ENCODE measurements at regions not wholly inside any gene's neighbourhood (a gene's known extent, or its start where the extent isn't known, plus 50 kb on each side); places are given as distances from the start of the nearest gene placed in this dataset.

DNA sequence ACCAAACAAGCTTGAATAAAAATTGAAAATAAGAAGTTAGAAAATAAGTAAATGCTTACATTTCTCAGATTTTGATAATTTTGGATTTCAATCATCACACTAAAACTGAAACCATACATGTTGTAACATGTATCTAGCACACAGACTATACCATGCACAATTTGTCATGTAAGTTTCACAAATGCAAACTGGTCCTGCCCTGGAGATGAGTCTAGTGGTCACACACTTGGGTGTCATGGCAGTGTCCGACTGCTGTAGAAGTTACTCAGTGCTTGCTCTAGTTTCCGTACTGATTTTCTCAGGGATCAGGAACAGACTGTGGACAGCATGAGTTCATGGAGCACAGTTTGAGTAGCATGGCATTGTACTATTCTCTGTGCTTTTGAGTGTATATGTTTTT lies 182.9 kb upstream of the RMP24 start:
- Histone ChIP-seq H3K27ac (ENCODE audit: extremely low read depth, low read depth, low read length) (no peak overlapping the region), H3K4me3 (ENCODE audit: low read depth, low read length) (no peak overlapping the region), H3K4me1 (ENCODE audit: control insufficient read depth, insufficient read depth, low read length) (no peaks in the 10 kb centered on the region), H3K36me3 (ENCODE audit: control insufficient read depth in 2 of 2, insufficient read depth in 1 of 2, low read length in 2 of 2) (no peaks in the 10 kb centered on the region), H3K9me3 (ENCODE audit: control insufficient read depth, insufficient read depth, low read depth, low read length) (no peaks in the 10 kb centered on the region)
- CTCF ChIA-PET, result interaction anchor here (0.6 to 1.6 kb wide), 3 partner anchors 12 to 556 kb away, joined by 3 to 7 read pairs (median 3); no protein-coding TSS in a partner anchor
- TF ChIP-seq, protein P1, sequence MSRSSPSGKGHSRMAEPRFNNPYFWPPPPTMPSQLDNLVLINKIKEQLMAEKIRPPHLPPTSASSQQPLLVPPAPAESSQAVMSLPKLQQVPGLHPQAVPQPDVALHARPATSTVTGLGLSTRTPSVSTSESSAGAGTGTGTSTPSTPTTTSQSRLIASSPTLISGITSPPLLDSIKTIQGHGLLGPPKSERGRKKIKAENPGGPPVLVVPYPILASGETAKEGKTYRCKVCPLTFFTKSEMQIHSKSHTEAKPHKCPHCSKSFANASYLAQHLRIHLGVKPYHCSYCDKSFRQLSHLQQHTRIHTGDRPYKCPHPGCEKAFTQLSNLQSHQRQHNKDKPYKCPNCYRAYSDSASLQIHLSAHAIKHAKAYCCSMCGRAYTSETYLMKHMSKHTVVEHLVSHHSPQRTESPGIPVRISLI (tag by site-specific recombination; IDR thresholded peaks at IDR 0.05), result no peak
- TF ChIP-seq BCL11A (tag by site-specific recombination; IDR thresholded peaks at IDR 0.05; ENCODE audit: low read depth) (no peak), ZNF335 (tag by site-specific recombination; conservative IDR thresholded peaks at IDR 0.05) (no peak)
- POLR2A ChIA-PET, result no interaction called here

DNA sequence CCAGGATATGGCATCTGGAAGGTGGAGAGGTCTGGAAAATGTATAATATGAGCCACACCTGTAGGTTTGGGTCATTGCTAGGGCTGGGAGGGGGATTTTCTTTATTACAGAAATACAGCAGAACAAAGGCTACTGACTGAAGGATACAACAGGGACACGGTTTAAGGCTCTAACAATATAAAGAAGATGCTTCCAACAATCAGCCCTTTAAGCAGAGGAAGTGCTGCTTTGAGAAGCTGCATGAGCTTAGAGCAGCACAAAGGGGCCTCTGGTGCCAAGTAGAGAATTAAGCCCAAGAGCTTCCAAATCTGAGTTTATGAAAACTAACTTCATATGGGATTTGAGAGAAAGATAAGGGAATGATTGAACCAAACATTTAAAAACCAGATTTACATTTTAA lies 174.5 kb upstream of the RMP24 start:
- Histone ChIP-seq H3K4me1 (ENCODE audit: control insufficient read depth, insufficient read depth, low read length) (no peaks in the 10 kb centered on the region), H3K36me3 (ENCODE audit: control insufficient read depth in 2 of 2, insufficient read depth in 1 of 2, low read length in 2 of 2) (no peaks in the 10 kb centered on the region), H3K27ac (ENCODE audit: extremely low read depth, low read depth, low read length) (no peak overlapping the region), H3K9me3 (ENCODE audit: control insufficient read depth, insufficient read depth, low read depth, low read length) (no peaks in the 10 kb centered on the region), H3K4me3 (ENCODE audit: low read depth, low read length) (no peak overlapping the region)
- ChIA-PET CTCF (interaction anchor here (0.8 to 1.1 kb wide), 2 partner anchors 23 to 41 kb away, joined by 3 read pairs; no protein-coding TSS in a partner anchor), POLR2A (no interaction called here)
- TF ChIP-seq, protein P2, sequence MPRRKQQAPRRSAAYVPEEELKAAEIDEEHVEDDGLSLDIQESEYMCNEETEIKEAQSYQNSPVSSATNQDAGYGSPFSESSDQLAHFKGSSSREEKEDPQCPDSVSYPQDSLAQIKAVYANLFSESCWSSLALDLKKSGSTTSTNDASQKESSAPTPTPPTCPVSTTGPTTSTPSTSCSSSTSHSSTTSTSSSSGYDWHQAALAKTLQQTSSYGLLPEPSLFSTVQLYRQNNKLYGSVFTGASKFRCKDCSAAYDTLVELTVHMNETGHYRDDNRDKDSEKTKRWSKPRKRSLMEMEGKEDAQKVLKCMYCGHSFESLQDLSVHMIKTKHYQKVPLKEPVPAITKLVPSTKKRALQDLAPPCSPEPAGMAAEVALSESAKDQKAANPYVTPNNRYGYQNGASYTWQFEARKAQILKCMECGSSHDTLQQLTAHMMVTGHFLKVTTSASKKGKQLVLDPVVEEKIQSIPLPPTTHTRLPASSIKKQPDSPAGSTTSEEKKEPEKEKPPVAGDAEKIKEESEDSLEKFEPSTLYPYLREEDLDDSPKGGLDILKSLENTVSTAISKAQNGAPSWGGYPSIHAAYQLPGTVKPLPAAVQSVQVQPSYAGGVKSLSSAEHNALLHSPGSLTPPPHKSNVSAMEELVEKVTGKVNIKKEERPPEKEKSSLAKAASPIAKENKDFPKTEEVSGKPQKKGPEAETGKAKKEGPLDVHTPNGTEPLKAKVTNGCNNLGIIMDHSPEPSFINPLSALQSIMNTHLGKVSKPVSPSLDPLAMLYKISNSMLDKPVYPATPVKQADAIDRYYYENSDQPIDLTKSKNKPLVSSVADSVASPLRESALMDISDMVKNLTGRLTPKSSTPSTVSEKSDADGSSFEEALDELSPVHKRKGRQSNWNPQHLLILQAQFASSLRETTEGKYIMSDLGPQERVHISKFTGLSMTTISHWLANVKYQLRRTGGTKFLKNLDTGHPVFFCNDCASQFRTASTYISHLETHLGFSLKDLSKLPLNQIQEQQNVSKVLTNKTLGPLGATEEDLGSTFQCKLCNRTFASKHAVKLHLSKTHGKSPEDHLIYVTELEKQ (tag by site-specific recombination; IDR thresholded peaks at IDR 0.05; ENCODE audit: borderline replicate concordance), result no peak
- TF ChIP-seq ZNF24 (tag by site-specific recombination; IDR thresholded peaks at IDR 0.05) (no peak), KLF8 (tag by site-specific recombination; IDR thresholded peaks at IDR 0.05) (no peak), PRDM1 (tag by site-specific recombination; IDR thresholded peaks at IDR 0.05) (no peak), ZBTB7A (tag by site-specific recombination; IDR thresholded peaks at IDR 0.05; ENCODE audit: low read depth) (no peak), WT1 (tag by site-specific recombination; IDR thresholded peaks at IDR 0.05) (no peak), TCF7L2 (IDR thresholded peaks at IDR 0.05; ENCODE audit: borderline replicate concordance, low read depth, low read length) (no peak), OVOL3 (tag by site-specific recombination; IDR thresholded peaks at IDR 0.05) (no peak), ZNF146 (tag by site-specific recombination; IDR thresholded peaks at IDR 0.05) (no peak), GLI2 (tag by site-specific recombination; IDR thresholded peaks at IDR 0.05; ENCODE audit: borderline replicate concordance, low read depth) (no peak), ZNF677 (tag by site-specific recombination; IDR thresholded peaks at IDR 0.05) (no peak), ZNF2 (tag by site-specific recombination; IDR thresholded peaks at IDR 0.05) (no peak), ZNF175 (tag by site-specific recombination; IDR thresholded peaks at IDR 0.05) (no peak)
- TF ChIP-seq, protein P3, sequence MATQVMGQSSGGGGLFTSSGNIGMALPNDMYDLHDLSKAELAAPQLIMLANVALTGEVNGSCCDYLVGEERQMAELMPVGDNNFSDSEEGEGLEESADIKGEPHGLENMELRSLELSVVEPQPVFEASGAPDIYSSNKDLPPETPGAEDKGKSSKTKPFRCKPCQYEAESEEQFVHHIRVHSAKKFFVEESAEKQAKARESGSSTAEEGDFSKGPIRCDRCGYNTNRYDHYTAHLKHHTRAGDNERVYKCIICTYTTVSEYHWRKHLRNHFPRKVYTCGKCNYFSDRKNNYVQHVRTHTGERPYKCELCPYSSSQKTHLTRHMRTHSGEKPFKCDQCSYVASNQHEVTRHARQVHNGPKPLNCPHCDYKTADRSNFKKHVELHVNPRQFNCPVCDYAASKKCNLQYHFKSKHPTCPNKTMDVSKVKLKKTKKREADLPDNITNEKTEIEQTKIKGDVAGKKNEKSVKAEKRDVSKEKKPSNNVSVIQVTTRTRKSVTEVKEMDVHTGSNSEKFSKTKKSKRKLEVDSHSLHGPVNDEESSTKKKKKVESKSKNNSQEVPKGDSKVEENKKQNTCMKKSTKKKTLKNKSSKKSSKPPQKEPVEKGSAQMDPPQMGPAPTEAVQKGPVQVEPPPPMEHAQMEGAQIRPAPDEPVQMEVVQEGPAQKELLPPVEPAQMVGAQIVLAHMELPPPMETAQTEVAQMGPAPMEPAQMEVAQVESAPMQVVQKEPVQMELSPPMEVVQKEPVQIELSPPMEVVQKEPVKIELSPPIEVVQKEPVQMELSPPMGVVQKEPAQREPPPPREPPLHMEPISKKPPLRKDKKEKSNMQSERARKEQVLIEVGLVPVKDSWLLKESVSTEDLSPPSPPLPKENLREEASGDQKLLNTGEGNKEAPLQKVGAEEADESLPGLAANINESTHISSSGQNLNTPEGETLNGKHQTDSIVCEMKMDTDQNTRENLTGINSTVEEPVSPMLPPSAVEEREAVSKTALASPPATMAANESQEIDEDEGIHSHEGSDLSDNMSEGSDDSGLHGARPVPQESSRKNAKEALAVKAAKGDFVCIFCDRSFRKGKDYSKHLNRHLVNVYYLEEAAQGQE (tag by site-specific recombination; IDR thresholded peaks at IDR 0.05), result no peak
- TF ChIP-seq, protein P4, sequence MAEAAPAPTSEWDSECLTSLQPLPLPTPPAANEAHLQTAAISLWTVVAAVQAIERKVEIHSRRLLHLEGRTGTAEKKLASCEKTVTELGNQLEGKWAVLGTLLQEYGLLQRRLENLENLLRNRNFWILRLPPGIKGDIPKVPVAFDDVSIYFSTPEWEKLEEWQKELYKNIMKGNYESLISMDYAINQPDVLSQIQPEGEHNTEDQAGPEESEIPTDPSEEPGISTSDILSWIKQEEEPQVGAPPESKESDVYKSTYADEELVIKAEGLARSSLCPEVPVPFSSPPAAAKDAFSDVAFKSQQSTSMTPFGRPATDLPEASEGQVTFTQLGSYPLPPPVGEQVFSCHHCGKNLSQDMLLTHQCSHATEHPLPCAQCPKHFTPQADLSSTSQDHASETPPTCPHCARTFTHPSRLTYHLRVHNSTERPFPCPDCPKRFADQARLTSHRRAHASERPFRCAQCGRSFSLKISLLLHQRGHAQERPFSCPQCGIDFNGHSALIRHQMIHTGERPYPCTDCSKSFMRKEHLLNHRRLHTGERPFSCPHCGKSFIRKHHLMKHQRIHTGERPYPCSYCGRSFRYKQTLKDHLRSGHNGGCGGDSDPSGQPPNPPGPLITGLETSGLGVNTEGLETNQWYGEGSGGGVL (tag by site-specific recombination; IDR thresholded peaks at IDR 0.05), result no peak
- TF ChIP-seq, protein P5, sequence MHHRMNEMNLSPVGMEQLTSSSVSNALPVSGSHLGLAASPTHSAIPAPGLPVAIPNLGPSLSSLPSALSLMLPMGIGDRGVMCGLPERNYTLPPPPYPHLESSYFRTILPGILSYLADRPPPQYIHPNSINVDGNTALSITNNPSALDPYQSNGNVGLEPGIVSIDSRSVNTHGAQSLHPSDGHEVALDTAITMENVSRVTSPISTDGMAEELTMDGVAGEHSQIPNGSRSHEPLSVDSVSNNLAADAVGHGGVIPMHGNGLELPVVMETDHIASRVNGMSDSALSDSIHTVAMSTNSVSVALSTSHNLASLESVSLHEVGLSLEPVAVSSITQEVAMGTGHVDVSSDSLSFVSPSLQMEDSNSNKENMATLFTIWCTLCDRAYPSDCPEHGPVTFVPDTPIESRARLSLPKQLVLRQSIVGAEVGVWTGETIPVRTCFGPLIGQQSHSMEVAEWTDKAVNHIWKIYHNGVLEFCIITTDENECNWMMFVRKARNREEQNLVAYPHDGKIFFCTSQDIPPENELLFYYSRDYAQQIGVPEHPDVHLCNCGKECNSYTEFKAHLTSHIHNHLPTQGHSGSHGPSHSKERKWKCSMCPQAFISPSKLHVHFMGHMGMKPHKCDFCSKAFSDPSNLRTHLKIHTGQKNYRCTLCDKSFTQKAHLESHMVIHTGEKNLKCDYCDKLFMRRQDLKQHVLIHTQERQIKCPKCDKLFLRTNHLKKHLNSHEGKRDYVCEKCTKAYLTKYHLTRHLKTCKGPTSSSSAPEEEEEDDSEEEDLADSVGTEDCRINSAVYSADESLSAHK (tag by site-specific recombination; IDR thresholded peaks at IDR 0.05), result no peak
- TF ChIP-seq, protein P6, sequence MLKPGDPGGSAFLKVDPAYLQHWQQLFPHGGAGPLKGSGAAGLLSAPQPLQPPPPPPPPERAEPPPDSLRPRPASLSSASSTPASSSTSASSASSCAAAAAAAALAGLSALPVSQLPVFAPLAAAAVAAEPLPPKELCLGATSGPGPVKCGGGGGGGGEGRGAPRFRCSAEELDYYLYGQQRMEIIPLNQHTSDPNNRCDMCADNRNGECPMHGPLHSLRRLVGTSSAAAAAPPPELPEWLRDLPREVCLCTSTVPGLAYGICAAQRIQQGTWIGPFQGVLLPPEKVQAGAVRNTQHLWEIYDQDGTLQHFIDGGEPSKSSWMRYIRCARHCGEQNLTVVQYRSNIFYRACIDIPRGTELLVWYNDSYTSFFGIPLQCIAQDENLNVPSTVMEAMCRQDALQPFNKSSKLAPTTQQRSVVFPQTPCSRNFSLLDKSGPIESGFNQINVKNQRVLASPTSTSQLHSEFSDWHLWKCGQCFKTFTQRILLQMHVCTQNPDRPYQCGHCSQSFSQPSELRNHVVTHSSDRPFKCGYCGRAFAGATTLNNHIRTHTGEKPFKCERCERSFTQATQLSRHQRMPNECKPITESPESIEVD (tag by site-specific recombination; IDR thresholded peaks at IDR 0.05), result no peak
